ELR (cell line): ENCODE measurements at regions not wholly inside any gene's neighbourhood (a gene's known extent, or its start where the extent isn't known, plus 50 kb on each side); places are given as distances from the start of the nearest gene placed in this dataset.
A peak's percentile ranks its signal among the peaks of the same experiment; 100 is the strongest.
"Not testable (repeated sequence)": the region's sequence is repeated elsewhere in the genome, so short reads cannot be mapped to it uniquely, and the experiment has no call there.

ENCODE experiments used
- DNase-seq: peaks from one replicate; pipeline ENCODE4 v3.0.0-alpha.2; 2015; ENCODE audit warnings: low read depth

- no peak for DNase-seq
These were observed 586.7 kb downstream of the HINT1 start for GRCh38 chr5:130578354-130578753.

GRCh38 chr5:130571076-130571475 is 594.0 kb downstream of the HINT1 start:
- peak; percentile 13 for DNase-seq

GRCh38 chr5:130568791-130569190 is 596.3 kb downstream of the HINT1 start:
- no peak for DNase-seq

GRCh38 chr5:130555429-130555828 is 609.6 kb downstream of the HINT1 start:
- DNase-seq = no peak

- no peak for DNase-seq
These were observed 614.5 kb downstream of the HINT1 start for GRCh38 chr5:130550562-130550928.

- DNase-seq = peak; percentile 83
These were observed 615.0 kb downstream of the HINT1 start for GRCh38 chr5:130549884-130550561.

- peak; percentile 55 for DNase-seq
These were observed 618.8 kb downstream of the HINT1 start for GRCh38 chr5:130546211-130546610.

- no peak for DNase-seq
These were observed 619.8 kb downstream of the HINT1 start for GRCh38 chr5:130545291-130545690.

GRCh38 chr5:130541617-130542221 is 623.3 kb downstream of the HINT1 start:
- peak; percentile 65 for DNase-seq

GRCh38 chr5:130536691-130537090 is 628.4 kb downstream of the HINT1 start:
- no peak for DNase-seq

- no peak for DNase-seq
These were observed 628.5 kb downstream of the CHSY3 start for GRCh38 chr5:130532786-130533185.

GRCh38 chr5:130529511-130530485 is 625.5 kb downstream of the CHSY3 start:
- DNase-seq = no peak

GRCh38 chr5:130529111-130529510 is 624.8 kb downstream of the CHSY3 start:
- DNase-seq = no peak

- peak; percentile 72 for DNase-seq
These were observed 624.2 kb downstream of the CHSY3 start for GRCh38 chr5:130528474-130528873.

- DNase-seq = no peak
These were observed 622.4 kb downstream of the CHSY3 start for GRCh38 chr5:130526708-130527107.

- peak; percentile 56 for DNase-seq
These were observed 615.9 kb downstream of the CHSY3 start for GRCh38 chr5:130520211-130520610.

GRCh38 chr5:130514984-130515690 is 610.9 kb downstream of the CHSY3 start:
- DNase-seq = peak; percentile 89

- DNase-seq = no peak
These were observed 598.4 kb downstream of the CHSY3 start for GRCh38 chr5:130502702-130503101.

GRCh38 chr5:130501151-130501865 is 597.0 kb downstream of the CHSY3 start:
- no peak for DNase-seq

- DNase-seq = not testable (repeated sequence)
These were observed 596.2 kb downstream of the CHSY3 start for GRCh38 chr5:130500495-130500894.

GRCh38 chr5:130496215-130496614 is 592.0 kb downstream of the CHSY3 start:
- DNase-seq = peak; percentile 66
